RWPE2 (cell line): ENCODE measurements at regions not wholly inside any gene's neighbourhood (a gene's known extent, or its start where the extent isn't known, plus 50 kb on each side); places are given as distances from the start of the nearest gene placed in this dataset.

Experiments
- ATAC-seq: fragments of 200-7000 bp; cut with Tn5 transposase; 3 replicates; pipeline ENCODE4 v1.9.1; 2021; ENCODE audit warnings: low read depth
- DNase-seq: peaks from one replicate; pipeline ENCODE4 v3.0.0-alpha.2; 2020; ENCODE audit warnings: low spot score
- H3K27ac ChIP-seq: fragments of 450-650 bp; 2 replicates; pipeline ENCODE4 v1.5.1; 2017; ENCODE audit warnings: mild to moderate bottlenecking; ENCODE audit not compliant: poor library complexity, severe bottlenecking
- H3K27me3 ChIP-seq: fragments of 250-450 bp; sonication (Bioruptor Pico); 2 replicates; pipeline ENCODE4 v1.5.1; 2021; ENCODE audit warnings: mild to moderate bottlenecking, moderate library complexity; ENCODE audit not compliant: insufficient read depth, poor library complexity, severe bottlenecking
- H3K36me3 ChIP-seq: fragments of 250-450 bp; sonication (Bioruptor Pico); 2 replicates; pipeline ENCODE4 v1.5.1; 2020; ENCODE audit warnings: low read depth, mild to moderate bottlenecking, moderate library complexity
- H3K4me1 ChIP-seq: fragments of 250-450 bp; sonication (Bioruptor Pico); 2 replicates; pipeline ENCODE4 v1.5.1; 2021; ENCODE audit warnings: mild to moderate bottlenecking, moderate library complexity; ENCODE audit not compliant: insufficient read depth, poor library complexity, severe bottlenecking
- H3K4me3 ChIP-seq: fragments of 250-450 bp; sonication (Bioruptor Pico); 2 replicates; pipeline ENCODE4 v1.5.1; 2021; ENCODE audit warnings: mild to moderate bottlenecking, moderate library complexity; ENCODE audit not compliant: severe bottlenecking
- H3K9me3 ChIP-seq: fragments of 250-450 bp; sonication (Bioruptor Pico); 2 replicates; pipeline ENCODE4 v1.5.1; 2021; ENCODE audit warnings: mild to moderate bottlenecking, moderate library complexity; ENCODE audit not compliant: severe bottlenecking
- TF ChIP-seq, protein P1 (sequence below): fragments of 450-650 bp; IDR thresholded peaks from one replicate; pipeline ENCODE4 v1.5.1; 2017; ENCODE audit warnings: mild to moderate bottlenecking, moderate library complexity; ENCODE audit not compliant: poor library complexity, severe bottlenecking

DNA sequence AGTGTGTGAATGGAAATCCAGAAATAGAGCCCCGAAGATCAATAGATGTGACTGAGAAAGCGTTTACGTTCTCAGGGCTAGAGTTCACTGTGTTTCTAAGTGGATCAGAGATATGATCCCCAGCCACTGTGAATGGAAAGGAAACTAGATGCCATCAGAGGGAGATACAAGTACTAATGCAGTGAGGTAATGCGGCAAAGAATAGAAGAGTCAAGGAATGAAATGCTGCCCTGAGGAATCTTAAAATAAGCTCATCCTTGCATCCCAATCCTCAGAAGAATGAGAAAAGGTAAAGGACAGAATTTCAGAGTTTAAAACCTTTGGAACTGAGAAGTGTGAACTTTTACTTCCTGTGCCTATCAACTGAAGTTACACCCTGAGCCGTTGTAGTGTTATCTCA is 165.5 kb upstream of the ESRRG start:
- Histone ChIP-seq H3K4me3 (no peak overlapping the region), H3K36me3 (no peaks in the 10 kb centered on the region), H3K4me1 (no peaks in the 10 kb centered on the region), H3K27me3 (no peaks in the 10 kb centered on the region), H3K27ac (no peak overlapping the region), H3K9me3 (no peaks in the 10 kb centered on the region)
- TF ChIP-seq, protein P1, sequence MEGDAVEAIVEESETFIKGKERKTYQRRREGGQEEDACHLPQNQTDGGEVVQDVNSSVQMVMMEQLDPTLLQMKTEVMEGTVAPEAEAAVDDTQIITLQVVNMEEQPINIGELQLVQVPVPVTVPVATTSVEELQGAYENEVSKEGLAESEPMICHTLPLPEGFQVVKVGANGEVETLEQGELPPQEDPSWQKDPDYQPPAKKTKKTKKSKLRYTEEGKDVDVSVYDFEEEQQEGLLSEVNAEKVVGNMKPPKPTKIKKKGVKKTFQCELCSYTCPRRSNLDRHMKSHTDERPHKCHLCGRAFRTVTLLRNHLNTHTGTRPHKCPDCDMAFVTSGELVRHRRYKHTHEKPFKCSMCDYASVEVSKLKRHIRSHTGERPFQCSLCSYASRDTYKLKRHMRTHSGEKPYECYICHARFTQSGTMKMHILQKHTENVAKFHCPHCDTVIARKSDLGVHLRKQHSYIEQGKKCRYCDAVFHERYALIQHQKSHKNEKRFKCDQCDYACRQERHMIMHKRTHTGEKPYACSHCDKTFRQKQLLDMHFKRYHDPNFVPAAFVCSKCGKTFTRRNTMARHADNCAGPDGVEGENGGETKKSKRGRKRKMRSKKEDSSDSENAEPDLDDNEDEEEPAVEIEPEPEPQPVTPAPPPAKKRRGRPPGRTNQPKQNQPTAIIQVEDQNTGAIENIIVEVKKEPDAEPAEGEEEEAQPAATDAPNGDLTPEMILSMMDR = no peak
- ATAC-seq (no peak), DNase-seq (no peak)

DNA sequence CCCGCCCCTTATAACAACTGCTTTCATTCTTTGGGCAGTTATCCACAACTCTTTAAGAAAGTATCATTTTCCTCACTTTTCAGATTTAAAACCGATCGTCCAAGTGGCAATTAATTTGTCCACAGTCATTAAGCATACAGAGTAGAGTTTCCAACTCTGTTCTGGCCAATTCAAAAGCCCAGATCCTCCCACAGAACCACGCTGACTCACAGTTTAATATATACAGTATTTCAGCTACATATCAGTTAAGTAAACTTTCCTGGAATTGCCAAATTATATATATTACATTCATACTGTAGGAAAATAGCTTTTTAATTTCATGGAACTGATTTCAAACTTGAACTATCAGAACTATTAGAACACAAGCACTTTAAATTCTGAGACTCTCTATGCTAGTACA is 163.8 kb upstream of the ESRRG start:
- TF ChIP-seq, protein P1 = no peak
- Histone ChIP-seq H3K36me3 (no peaks in the 10 kb centered on the region), H3K4me1 (no peaks in the 10 kb centered on the region), H3K9me3 (no peaks in the 10 kb centered on the region), H3K27me3 (no peaks in the 10 kb centered on the region), H3K27ac (no peak overlapping the region), H3K4me3 (no peak overlapping the region)
- DNase-seq (no peak), ATAC-seq (no peak)

GRCh38 chr1:216884614-216885229 is 161.5 kb upstream of the ESRRG start:
- TF ChIP-seq, protein P1 = no peak
- no peak for DNase-seq
- H3K27me3 ChIP-seq = no peaks in the 10 kb centered on the region
- no peak overlapping the region for H3K27ac ChIP-seq
- no peak overlapping the region for H3K4me3 ChIP-seq
- no peaks in the 10 kb centered on the region for H3K9me3 ChIP-seq
- no peak for ATAC-seq
- H3K36me3 ChIP-seq = no peaks in the 10 kb centered on the region
- no peaks in the 10 kb centered on the region for H3K4me1 ChIP-seq

- H3K27me3 ChIP-seq = no peaks in the 10 kb centered on the region
- H3K27ac ChIP-seq = no peak overlapping the region
- H3K4me1 ChIP-seq = no peaks in the 10 kb centered on the region
- no peaks in the 10 kb centered on the region for H3K9me3 ChIP-seq
- no peak overlapping the region for H3K4me3 ChIP-seq
- no peaks in the 10 kb centered on the region for H3K36me3 ChIP-seq
- no peak for DNase-seq
- no peak for ATAC-seq
- TF ChIP-seq, protein P1 = no peak
These were observed 160.3 kb upstream of the ESRRG start for GRCh38 chr1:216883518-216883917.

DNA sequence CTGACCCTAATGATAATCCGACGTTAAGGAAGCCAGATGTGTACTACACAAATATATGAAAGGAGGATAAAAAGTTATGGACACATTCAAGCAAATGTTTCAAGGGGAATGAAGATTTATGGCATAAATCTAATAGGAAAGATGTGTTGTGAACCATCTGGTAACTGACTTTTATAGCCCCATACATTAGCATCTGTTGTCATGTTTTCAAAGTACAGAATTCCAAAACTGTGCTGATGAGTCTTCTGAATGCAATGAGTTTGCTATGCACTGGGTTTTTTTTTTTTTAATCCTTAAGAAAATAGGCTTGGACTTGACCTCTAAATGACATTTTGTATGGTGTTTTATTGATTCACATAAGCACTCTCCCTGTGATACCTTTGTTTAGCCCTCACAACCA is 158.5 kb upstream of the ESRRG start:
- no peaks in the 10 kb centered on the region for H3K27me3 ChIP-seq
- TF ChIP-seq, protein P1 = no peak
- no peak for DNase-seq
- H3K4me1 ChIP-seq = no peaks in the 10 kb centered on the region
- H3K4me3 ChIP-seq = no peak overlapping the region
- no peak overlapping the region for H3K27ac ChIP-seq
- ATAC-seq = no peak
- H3K36me3 ChIP-seq = no peaks in the 10 kb centered on the region
- no peaks in the 10 kb centered on the region for H3K9me3 ChIP-seq
